B cell (primary cell): ENCODE measurements at regions not wholly inside any gene's neighbourhood (a gene's known extent, or its start where the extent isn't known, plus 50 kb on each side); places are given as distances from the start of the nearest gene placed in this dataset.

Experiments
- ATAC-seq: fragments of 200-7000 bp; cut with Tn5 transposase; one replicate; pipeline ENCODE4 v1.10.0; 2021; ENCODE audit warnings: low read depth, mild to moderate bottlenecking, moderate number of reproducible peaks, moderate library complexity
- CTCF ChIA-PET: fragments of 350-600 bp; sonication (Branson Sonifier 250); formaldehyde crosslinking; loops from one replicate; lab custom pipeline; 2021; ENCODE audit warnings: antibody characterized with exemption, inconsistent platforms; lab: Charles Lee
- POLR2A ChIA-PET: fragments of 350-600 bp; sonication (Branson Sonifier 250); formaldehyde crosslinking; loops from one replicate; lab custom pipeline; 2021; ENCODE audit warnings: antibody characterized with exemption; lab: Charles Lee
- DNase-seq: peaks from one replicate; pipeline ENCODE4 v3.0.0; 2013
- H2AFZ ChIP-seq: 2 replicates; pipeline ENCODE4 v1.6.1; 2012; ENCODE audit warnings: mild to moderate bottlenecking, low read depth, low read length; ENCODE audit not compliant: insufficient read depth, poor library complexity, severe bottlenecking
- H3K27ac ChIP-seq, 2 donors: 1 replicate in 1 of 2; 2 replicates in 1 of 2; pipeline ENCODE4 v1.5.1; 2012 to 2013; ENCODE audit warnings: low read length in 2 of 2, mild to moderate bottlenecking in 2 of 2, moderate library complexity in 1 of 2
- H3K27me3 ChIP-seq, 4 experiments: fragments of 200-600 bp in 1 of 4; sonication (generic) in 1 of 4; replicated peaks in 1 of 4; 1 replicate in 2 of 4; 2 replicates in 2 of 4; pipeline versions ENCODE4 v1.6.1 to v1.7.0; 2013 to 2016; ENCODE audit warnings: low read length in 3 of 4, mild to moderate bottlenecking in 2 of 4, mixed read lengths in 1 of 4, moderate library complexity in 1 of 4; ENCODE audit not compliant: insufficient read depth in 4 of 4, control insufficient read depth in 3 of 4; ENCODE audit errors: control extremely low read depth in 1 of 4
- H3K36me3 ChIP-seq, 2 experiments: replicated peaks in 1 of 2; 1 replicate in 1 of 2; 2 replicates in 1 of 2; pipeline versions ENCODE4 v1.6.1 to v1.7.1; 2013; ENCODE audit warnings: low read length in 1 of 2; ENCODE audit not compliant: insufficient read depth in 2 of 2, control insufficient read depth in 1 of 2; ENCODE audit errors: control extremely low read depth in 1 of 2, extremely low read depth in 1 of 2
- H3K4me1 ChIP-seq, 2 donors: fragments of 200-600 bp in 1 of 2; sonication (generic) in 1 of 2; 1 replicate in 1 of 2; 2 replicates in 1 of 2; pipeline versions ENCODE4 v1.5.1 to v1.6.1; 2013 to 2017; ENCODE audit warnings: low read length in 2 of 2; ENCODE audit not compliant: control insufficient read depth in 2 of 2, insufficient read depth in 2 of 2
- H3K4me2 ChIP-seq: replicated peaks from 2 replicates; pipeline ENCODE3; 2012; ENCODE audit warnings: mild to moderate bottlenecking, low read depth, low read length; ENCODE audit not compliant: poor library complexity, severe bottlenecking
- H3K4me3 ChIP-seq, 5 experiments: fragments of 200-600 bp in 1 of 5; sonication (generic) in 1 of 5; 1 replicate in 3 of 5; 2 replicates in 2 of 5; pipeline versions ENCODE4 v1.5.1 to v1.7.0; 2011 to 2016; ENCODE audit warnings: low read length in 4 of 5, mild to moderate bottlenecking in 4 of 5, low read depth in 2 of 5, control low read depth in 1 of 5, moderate library complexity in 1 of 5; ENCODE audit not compliant: insufficient read depth in 1 of 5; ENCODE audit errors: control extremely low read depth in 1 of 5, extremely low read depth in 1 of 5
- H3K79me2 ChIP-seq: fragments of 200-600 bp; sonication (generic); one replicate; pipeline ENCODE4 v1.6.0; 2016; ENCODE audit warnings: low read length; ENCODE audit not compliant: control insufficient read depth, insufficient read depth
- H3K9ac ChIP-seq: fragments of 200-600 bp; sonication (generic); 2 replicates; pipeline ENCODE4 v1.6.1; 2017; ENCODE audit warnings: mild to moderate bottlenecking, low read length, moderate library complexity
- H3K9me3 ChIP-seq, 3 donors: one replicate each; pipeline versions ENCODE4 v1.6.1 to v1.7.1; 2013; ENCODE audit warnings: low read length in 2 of 3; ENCODE audit not compliant: control insufficient read depth in 2 of 3, insufficient read depth in 1 of 3; ENCODE audit errors: control extremely low read depth in 1 of 3
- H4K20me1 ChIP-seq: 2 replicates; pipeline ENCODE4 v1.6.0; 2012; ENCODE audit warnings: mild to moderate bottlenecking, low read length; ENCODE audit not compliant: insufficient read depth, control insufficient read depth, poor library complexity, severe bottlenecking
- H3K27ac Mint-ChIP-seq: one replicate; pipeline ENCODE4 v1.8.0; 2021; ENCODE audit warnings: mixed read lengths
- H3K27me3 Mint-ChIP-seq: one replicate; pipeline ENCODE4 v1.8.0; 2021; ENCODE audit warnings: mixed read lengths
- H3K4me1 Mint-ChIP-seq: one replicate; pipeline ENCODE4 v1.8.0; 2021; ENCODE audit warnings: mixed read lengths
- H3K4me3 Mint-ChIP-seq: one replicate; pipeline ENCODE4 v1.8.0; 2021; ENCODE audit warnings: mixed read lengths
- H3K9me3 Mint-ChIP-seq: one replicate; pipeline ENCODE4 v1.8.0; 2022; ENCODE audit warnings: mixed read lengths; ENCODE audit not compliant: insufficient read depth
- CTCF ChIP-seq: fragments of 200-600 bp; IDR thresholded peaks from one replicate; pipeline ENCODE4 v1.8.0; 2022; ENCODE audit warnings: antibody characterized with exemption, mild to moderate bottlenecking
- EZH2 ChIP-seq: IDR thresholded peaks from 2 replicates; pipeline ENCODE4 v1.6.1; 2012; ENCODE audit warnings: borderline replicate concordance, low read depth, mild to moderate bottlenecking, moderate library complexity, low read length; ENCODE audit not compliant: insufficient read depth, poor library complexity, severe bottlenecking
- WGBS: methylation state at CpG from one replicate; pipeline ENCODE4 v1.1.5; 2013; ENCODE audit warnings: missing lambda C conversion rate; ENCODE audit not compliant: insufficient coverage; 5-methylcytosine and 5-hydroxymethylcytosine counted together
- intact Hi-C: fragments of 100-400 bp; cut with micrococcal nuclease; formaldehyde crosslinking; loops from one replicate; pipeline ENCODE4 v1.10.0; 2022

DNA sequence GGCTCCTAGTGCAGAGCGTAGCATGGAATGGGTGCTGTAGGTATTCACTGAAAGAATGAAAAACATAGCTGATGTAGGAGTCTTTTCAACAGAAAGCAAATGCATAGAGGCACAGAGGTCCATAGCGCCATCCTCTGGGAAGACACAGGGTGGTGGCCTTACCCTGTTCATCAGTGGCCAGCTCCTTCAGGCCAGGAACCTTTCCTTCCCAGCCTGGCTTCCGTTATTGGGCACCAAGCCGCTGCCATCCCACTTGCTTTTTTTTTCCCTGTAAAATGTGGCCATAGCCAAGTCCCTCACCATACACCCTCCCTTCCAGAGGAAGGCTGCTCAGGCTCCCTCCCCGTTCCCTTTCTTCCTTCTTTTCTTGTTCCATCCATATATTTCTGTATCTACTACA lies 118.1 kb downstream of the ZNF621 start:
- Histone ChIP-seq H3K9ac (no peak overlapping the region), H2AFZ (no peak overlapping the region), H3K4me3 (no peak overlapping the region), H3K79me2 (no peaks in the 10 kb centered on the region), H3K36me3 (peaks cover 0 to 14% of the 10 kb centered on the region in 2 experiments), H3K9me3 (peaks cover 1 to 23% (median 6%) of the 10 kb centered on the region in 3 donors), H3K4me2 (no peak overlapping the region), H4K20me1 (no peaks in the 10 kb centered on the region), H3K27ac (no peak overlapping the region), H3K27me3 (no peaks in the 10 kb centered on the region), H3K4me1 (no peaks in the 10 kb centered on the region)
- POLR2A ChIA-PET = no interaction called here
- TF ChIP-seq EZH2 = no peak
- TF ChIP-seq CTCF = no peak
- DNase-seq (no peak), ATAC-seq (no peak)
- Mint-ChIP-seq H3K27me3 (no peaks in the 10 kb centered on the region), H3K9me3 (peaks cover 13% of the 10 kb centered on the region), H3K4me1 (peaks cover 5% of the 10 kb centered on the region), H3K4me3 (no peak overlapping the region), H3K27ac (no peak overlapping the region)
- CTCF ChIA-PET = interaction anchor here (0.7 kb wide), 1 partner anchor 737 kb away, joined by 4 read pairs; no protein-coding TSS in a partner anchor
- 93% methylated on average over 5 of the region's 5 CpGs for WGBS
- intact Hi-C loops = no loop called here

GRCh38 chr3:40645883-40646282 lies 121.1 kb downstream of the ZNF621 start:
- CTCF ChIA-PET = interaction anchor here (0.6 kb wide), 1 partner anchor 97 kb away, joined by 3 read pairs; no protein-coding TSS in a partner anchor
- H2AFZ ChIP-seq = no peak overlapping the region
- DNase-seq = no peak
- Mint-ChIP-seq H3K4me1 (peaks cover 5% of the 10 kb centered on the region), H3K27me3 (no peaks in the 10 kb centered on the region), H3K27ac (no peak overlapping the region), H3K4me3 (no peak overlapping the region), H3K9me3 (peaks cover 3% of the 10 kb centered on the region)
- H3K79me2 ChIP-seq = no peaks in the 10 kb centered on the region
- H4K20me1 ChIP-seq = no peaks in the 10 kb centered on the region
- H3K9me3 ChIP-seq = peaks cover 0 to 3% (median 0%) of the 10 kb centered on the region in 3 donors
- POLR2A ChIA-PET = no interaction called here
- TF ChIP-seq EZH2 (no peak), CTCF (no peak)
- intact Hi-C loops = loop anchor here (2.0 kb wide), 1 partner anchor 23 kb away; no protein-coding TSS in a partner anchor
- H3K27ac ChIP-seq = no peak overlapping the region
- ATAC-seq = no peak
- H3K4me1 ChIP-seq = no peaks in the 10 kb centered on the region
- no peak overlapping the region for H3K4me3 ChIP-seq
- no peak overlapping the region for H3K9ac ChIP-seq
- peaks cover 0 to 6% of the 10 kb centered on the region in 2 experiments for H3K36me3 ChIP-seq
- WGBS = 100% methylated on average over 3 of the region's 3 CpGs
- no peak overlapping the region for H3K4me2 ChIP-seq
- H3K27me3 ChIP-seq = no peaks in the 10 kb centered on the region
